GM06990 (cell line): ENCODE measurements at regions not wholly inside any gene's neighbourhood (a gene's known extent, or its start where the extent isn't known, plus 50 kb on each side); places are given as distances from the start of the nearest gene placed in this dataset.

Experiments used
- DNase-seq: peaks from one replicate; pipeline ENCODE4 v3.0.0-alpha.2; 2011; ENCODE audit not compliant: insufficient read length; ENCODE audit errors: extremely low read depth
- H3K27me3 ChIP-seq: replicated peaks from 2 replicates; pipeline ENCODE4 v1.6.0; 2011; ENCODE audit warnings: low read length; ENCODE audit not compliant: control insufficient read depth, insufficient read depth
- H3K36me3 ChIP-seq: 2 replicates; pipeline ENCODE4 v1.5.1; 2011; ENCODE audit warnings: low read length; ENCODE audit not compliant: control insufficient read depth, insufficient read depth
- H3K4me3 ChIP-seq: replicated peaks from 2 replicates; pipeline ENCODE4 v1.5.1; 2011; ENCODE audit warnings: low read depth, mild to moderate bottlenecking, control low read depth, low read length
- CTCF ChIP-seq: IDR thresholded peaks from 2 replicates; pipeline ENCODE4 v1.5.1; 2011; ENCODE audit warnings: low read length, control low read depth, mild to moderate bottlenecking, inconsistent platforms; ENCODE audit not compliant: insufficient read depth, poor library complexity, severe bottlenecking

- TF ChIP-seq CTCF, result no peak
- DNase-seq, result no peak
- no peak overlapping the region for H3K4me3 ChIP-seq
Measured at GRCh38 chr10:53682885-53683284, 910.3 kb upstream of the MBL2 start.

GRCh38 chr10:53682458-53682857 lies 909.9 kb upstream of the MBL2 start:
- Histone ChIP-seq H3K27me3 (no peaks in the 10 kb centered on the region), H3K4me3 (no peak overlapping the region), H3K36me3 (no peaks in the 10 kb centered on the region)
- TF ChIP-seq CTCF, result no peak
- no peak for DNase-seq

More at GRCh38 chr10:53682885-53683284, 910.3 kb upstream of the MBL2 start:
- Histone ChIP-seq H3K36me3 (no peaks in the 10 kb centered on the region), H3K27me3 (no peaks in the 10 kb centered on the region)

GRCh38 chr10:53679666-53680065 lies 907.1 kb upstream of the MBL2 start:
- no peak for DNase-seq
- H3K36me3 ChIP-seq, result no peaks in the 10 kb centered on the region
- no peaks in the 10 kb centered on the region for H3K27me3 ChIP-seq
- no peak overlapping the region for H3K4me3 ChIP-seq
- TF ChIP-seq CTCF, result no peak

GRCh38 chr10:53675177-53675576 lies 902.6 kb upstream of the MBL2 start:
- no peak for TF ChIP-seq CTCF
- Histone ChIP-seq H3K27me3 (no peaks in the 10 kb centered on the region), H3K4me3 (no peak overlapping the region), H3K36me3 (no peaks in the 10 kb centered on the region)
- no peak for DNase-seq

GRCh38 chr10:53667063-53667462 lies 894.5 kb upstream of the MBL2 start:
- no peak for DNase-seq
- H3K27me3 ChIP-seq, result no peaks in the 10 kb centered on the region
- TF ChIP-seq CTCF, result no peak
- no peaks in the 10 kb centered on the region for H3K36me3 ChIP-seq
- H3K4me3 ChIP-seq, result no peak overlapping the region
